Choroid plexus epithelial cell (primary cell): ENCODE measurements at regions not wholly inside any gene's neighbourhood (a gene's known extent, or its start where the extent isn't known, plus 50 kb on each side); places are given as distances from the start of the nearest gene placed in this dataset.
"Not testable (repeated sequence)": the region's sequence is repeated elsewhere in the genome, so short reads cannot be mapped to it uniquely, and the experiment has no call there.

Source experiments
- DNase-seq: peaks from one replicate; pipeline ENCODE4 v3.0.0-alpha.2; 2010; ENCODE audit warnings: low read depth
- H3K4me3 ChIP-seq: 2 replicates; pipeline ENCODE4 v1.5.1; 2011; ENCODE audit warnings: low read depth, mild to moderate bottlenecking, control low read depth, low read length, moderate library complexity
- CTCF ChIP-seq: conservative IDR thresholded peaks from 2 replicates; pipeline ENCODE4 v1.5.1; 2011; ENCODE audit warnings: low read depth, mild to moderate bottlenecking, control low read depth, inconsistent platforms, low read length, moderate library complexity

- peak; percentile 74 for DNase-seq
- H3K4me3 ChIP-seq, result no peak overlapping the region
Observed at GRCh38 chr14:56351861-56352260, 227.7 kb upstream of the TMEM260 start.

GRCh38 chr14:56352999-56353398 is 226.6 kb upstream of the TMEM260 start:
- no peak overlapping the region for H3K4me3 ChIP-seq
- TF ChIP-seq CTCF, result no peak
- DNase-seq, result no peak

More at GRCh38 chr14:56351861-56352260, 227.7 kb upstream of the TMEM260 start:
- TF ChIP-seq CTCF, result no peak

GRCh38 chr14:56357428-56357827 is 222.2 kb upstream of the TMEM260 start:
- no peak for DNase-seq
- TF ChIP-seq CTCF, result no peak
- H3K4me3 ChIP-seq, result no peak overlapping the region

GRCh38 chr14:56358275-56358674 is 221.3 kb upstream of the TMEM260 start:
- DNase-seq, result no peak
- no peak overlapping the region for H3K4me3 ChIP-seq
- TF ChIP-seq CTCF, result no peak

GRCh38 chr14:56358851-56359614 is 220.6 kb upstream of the TMEM260 start:
- peak; percentile 71 for DNase-seq
- no peak overlapping the region for H3K4me3 ChIP-seq
- no peak for TF ChIP-seq CTCF

- DNase-seq, result peak; percentile 18
- not testable (repeated sequence) for H3K4me3 ChIP-seq
Observed at GRCh38 chr14:56365663-56366062, 213.9 kb upstream of the TMEM260 start.

GRCh38 chr14:56367416-56367815 is 212.2 kb upstream of the TMEM260 start:
- DNase-seq, result no peak
- no peak for TF ChIP-seq CTCF
- H3K4me3 ChIP-seq, result no peak overlapping the region

GRCh38 chr14:56371737-56372136 is 207.9 kb upstream of the TMEM260 start:
- no peak overlapping the region for H3K4me3 ChIP-seq
- DNase-seq, result no peak
- no peak for TF ChIP-seq CTCF
